Femur (tissue), 1 donor: ENCODE measurements at regions not wholly inside any gene's neighbourhood (a gene's known extent, or its start where the extent isn't known, plus 50 kb on each side); places are given as distances from the start of the nearest gene placed in this dataset.
"Not testable (repeated sequence)": the region's sequence is repeated elsewhere in the genome, so short reads cannot be mapped to it uniquely, and the experiment has no call there.

Experiments used
- DNase-seq: peaks from one replicate; pipeline ENCODE4 v3.0.0-alpha.2; 2017

DNA sequence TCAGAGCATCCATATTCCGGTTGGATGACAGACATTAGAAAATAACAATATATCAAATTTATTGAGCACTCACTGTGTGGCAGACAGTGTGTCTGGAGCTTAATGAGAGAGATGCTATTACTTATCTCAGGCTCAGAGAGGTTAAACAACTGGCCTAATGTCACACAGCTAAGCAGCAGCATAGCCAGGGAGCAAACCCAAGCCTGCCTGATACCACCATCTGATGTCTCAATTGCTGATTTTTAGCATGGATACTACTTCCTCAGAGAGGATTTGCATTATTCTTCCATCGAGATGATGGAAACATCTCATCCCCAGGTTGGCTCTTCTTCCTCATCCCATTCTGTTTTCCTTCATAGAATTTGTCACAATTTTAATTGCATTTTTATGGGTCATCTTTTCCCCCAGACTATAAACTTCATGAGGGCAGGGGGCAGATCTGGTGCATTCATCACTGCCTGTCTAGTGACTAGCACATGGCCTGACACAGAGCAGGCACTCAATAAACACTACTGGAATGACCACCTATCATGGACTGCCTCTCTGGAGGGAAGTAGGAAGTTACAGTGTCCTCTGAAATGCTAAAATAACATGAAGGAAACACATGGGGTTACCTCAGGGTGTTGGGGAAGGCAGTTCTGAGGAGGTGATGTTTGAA lies 344.8 kb upstream of the CCL2 start:
- no peak for DNase-seq

DNA sequence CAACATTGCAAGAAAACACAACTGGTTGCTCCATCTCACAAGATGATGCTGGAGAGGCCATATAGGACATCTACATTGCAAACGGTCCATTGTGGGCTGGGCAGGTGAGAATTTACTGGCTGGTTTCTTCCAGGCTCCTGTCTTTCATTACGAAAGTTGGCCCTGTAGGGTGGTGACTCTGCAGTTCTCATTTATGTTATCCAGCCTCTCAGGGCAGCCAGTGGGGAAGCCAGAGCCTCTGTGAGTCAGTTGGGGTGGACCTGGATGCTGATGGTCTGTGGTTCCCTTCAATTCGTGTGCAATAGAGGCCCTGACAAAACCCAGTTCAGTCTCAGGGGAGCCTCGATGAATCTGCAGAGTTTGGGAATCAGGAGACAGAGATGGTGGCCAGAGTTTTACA lies 341.0 kb upstream of the CCL2 start:
- no peak for DNase-seq

- no peak for DNase-seq
Observed at GRCh38 chr17:33922971-33923370, 332.1 kb upstream of the CCL2 start.

- no peak for DNase-seq
Observed at GRCh38 chr17:33924104-33924503, 331.0 kb upstream of the CCL2 start.

- DNase-seq, result no peak
Observed at GRCh38 chr17:33925649-33926048, 329.4 kb upstream of the CCL2 start.

DNA sequence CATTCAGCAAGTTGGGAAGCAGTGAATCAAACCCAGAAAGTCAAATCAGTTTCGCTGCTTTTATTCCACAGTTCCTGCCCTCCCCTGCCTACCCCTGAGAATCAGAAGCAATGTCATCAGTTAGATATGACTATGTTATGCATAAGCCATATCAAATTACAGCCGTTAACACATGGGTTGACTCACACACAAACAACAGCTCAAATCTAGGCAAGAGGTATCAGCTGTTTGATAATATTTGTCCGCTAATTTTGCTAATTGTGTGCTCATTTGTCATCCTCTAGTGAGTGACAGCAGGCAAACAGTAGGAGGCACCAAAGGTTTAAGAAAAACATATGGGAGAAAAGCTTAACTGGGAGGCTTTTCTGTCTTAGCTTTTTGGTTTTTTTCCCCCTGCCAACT lies 327.4 kb upstream of the CCL2 start:
- DNase-seq, result no peak

DNA sequence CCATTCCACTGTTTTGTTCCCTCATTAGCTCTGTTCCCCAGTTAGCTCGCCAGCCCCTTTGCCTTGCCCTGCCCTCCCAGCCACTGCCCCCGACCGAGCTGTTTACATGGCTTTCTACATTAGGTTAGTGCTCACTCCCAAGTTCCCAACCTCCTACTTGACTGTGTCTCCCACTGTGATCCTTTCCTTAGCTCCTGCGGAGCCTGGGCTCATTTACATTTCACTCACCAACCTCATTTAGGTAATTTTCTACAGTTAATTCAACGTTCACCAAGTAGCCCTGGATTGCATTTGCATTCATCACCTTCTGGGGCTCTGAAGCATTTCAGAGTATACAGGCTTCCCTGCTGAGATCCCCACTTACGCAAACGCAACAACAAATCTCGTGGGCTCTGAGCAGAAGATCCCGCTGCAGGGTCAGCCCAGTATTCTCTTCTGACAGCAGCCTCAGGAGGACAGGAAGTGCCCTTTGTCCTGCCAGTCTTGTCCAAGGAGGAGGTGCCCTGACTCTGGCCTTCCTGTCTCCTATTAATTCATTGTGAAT lies 325.8 kb upstream of the CCL2 start:
- no peak for DNase-seq

DNA sequence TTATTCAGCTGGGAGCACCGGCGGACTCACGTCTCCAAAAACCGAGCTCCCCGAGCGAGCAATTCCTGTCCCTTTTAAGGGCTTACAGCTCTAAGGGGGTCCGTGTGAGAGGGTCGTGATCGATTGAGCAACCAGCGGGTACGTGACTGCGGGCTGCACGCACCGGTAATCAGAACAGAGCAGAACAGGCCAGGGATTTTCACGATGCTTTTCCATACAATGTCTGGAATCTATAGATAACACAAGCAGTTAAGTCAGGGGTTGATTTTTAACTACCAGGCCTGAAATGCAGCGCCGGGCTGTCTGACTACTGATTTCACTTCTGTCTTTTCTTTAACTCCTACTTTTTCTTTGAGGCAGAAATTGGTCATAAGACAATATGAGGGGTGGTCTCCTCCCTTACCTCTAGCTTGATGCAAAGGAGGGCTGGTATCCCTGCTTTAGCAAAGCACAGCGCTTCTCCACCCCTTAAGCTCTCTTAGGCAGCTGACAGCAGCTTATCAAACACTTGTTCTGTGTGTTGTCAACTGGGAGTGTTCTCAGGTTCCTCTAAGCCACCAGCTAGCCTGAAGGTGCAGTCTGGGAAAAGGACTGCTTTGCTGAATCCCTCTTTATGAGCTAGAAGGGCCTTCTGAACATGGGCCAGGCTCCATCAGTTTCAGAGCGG lies 323.8 kb upstream of the CCL2 start:
- not testable (repeated sequence) for DNase-seq

DNA sequence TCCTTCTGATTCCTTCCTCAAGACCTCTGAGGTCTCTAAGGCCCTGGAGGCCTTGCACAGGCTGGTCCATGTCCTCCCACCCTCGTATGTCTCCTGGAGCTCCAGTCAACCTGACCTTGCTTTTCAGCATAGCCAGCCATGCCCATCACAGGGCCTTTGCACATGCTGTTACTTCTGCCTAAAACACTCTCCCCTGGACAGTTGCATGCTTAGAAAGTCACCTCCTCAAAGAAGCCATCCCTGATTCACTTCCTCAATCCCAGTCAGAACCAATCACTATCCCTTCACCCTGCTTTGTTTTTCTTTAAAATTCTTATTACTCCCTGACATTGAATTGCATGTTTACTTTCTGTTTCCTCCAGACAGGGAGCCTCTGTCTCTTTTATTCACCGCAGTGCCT lies 322.1 kb upstream of the CCL2 start:
- DNase-seq, result no peak

DNA sequence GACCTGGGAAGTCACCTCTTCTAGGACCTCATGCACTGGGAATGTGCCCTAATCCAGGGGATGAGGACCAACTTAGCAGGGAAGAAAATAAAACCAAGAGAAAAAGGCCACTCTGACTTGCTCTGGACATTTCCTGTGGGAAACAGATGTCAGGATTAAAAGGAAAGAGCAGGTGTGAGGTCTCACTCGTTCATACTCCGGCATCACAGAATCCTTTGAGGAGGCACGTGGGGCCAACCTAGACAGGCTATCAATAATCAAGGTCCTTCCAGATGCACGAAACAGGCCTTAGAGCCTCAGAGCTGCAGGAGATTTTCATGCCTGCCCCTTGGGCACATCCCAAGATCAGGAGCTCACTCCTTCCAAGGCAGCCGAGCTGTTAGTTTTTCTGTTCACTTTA lies 321.5 kb upstream of the CCL2 start:
- no peak for DNase-seq

- DNase-seq, result no peak
Observed at GRCh38 chr17:33934696-33935095, 320.4 kb upstream of the CCL2 start.

- no peak for DNase-seq
Observed at GRCh38 chr17:33935822-33936221, 319.3 kb upstream of the CCL2 start.

DNA sequence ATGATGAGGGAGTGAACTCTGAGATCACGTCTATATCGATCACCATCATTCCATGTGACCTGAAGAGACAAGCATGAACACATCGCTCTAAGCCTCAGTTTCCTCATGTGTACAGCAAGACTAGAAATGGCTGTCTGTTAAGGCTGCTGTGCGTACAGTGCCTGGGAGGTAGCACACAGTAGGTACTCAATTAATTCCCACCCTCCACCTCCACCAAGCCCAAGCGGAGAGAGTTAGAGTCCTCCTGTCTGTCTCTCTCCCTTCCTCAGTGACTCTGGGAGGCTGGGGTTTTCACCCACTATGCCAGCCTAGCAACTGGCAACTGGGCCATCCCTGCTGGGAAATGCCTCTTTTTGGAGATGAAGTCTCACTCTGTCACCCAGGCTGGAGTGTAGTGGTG lies 318.3 kb upstream of the CCL2 start:
- no peak for DNase-seq

GRCh38 chr17:33939959-33940358 lies 315.1 kb upstream of the CCL2 start:
- no peak for DNase-seq

DNA sequence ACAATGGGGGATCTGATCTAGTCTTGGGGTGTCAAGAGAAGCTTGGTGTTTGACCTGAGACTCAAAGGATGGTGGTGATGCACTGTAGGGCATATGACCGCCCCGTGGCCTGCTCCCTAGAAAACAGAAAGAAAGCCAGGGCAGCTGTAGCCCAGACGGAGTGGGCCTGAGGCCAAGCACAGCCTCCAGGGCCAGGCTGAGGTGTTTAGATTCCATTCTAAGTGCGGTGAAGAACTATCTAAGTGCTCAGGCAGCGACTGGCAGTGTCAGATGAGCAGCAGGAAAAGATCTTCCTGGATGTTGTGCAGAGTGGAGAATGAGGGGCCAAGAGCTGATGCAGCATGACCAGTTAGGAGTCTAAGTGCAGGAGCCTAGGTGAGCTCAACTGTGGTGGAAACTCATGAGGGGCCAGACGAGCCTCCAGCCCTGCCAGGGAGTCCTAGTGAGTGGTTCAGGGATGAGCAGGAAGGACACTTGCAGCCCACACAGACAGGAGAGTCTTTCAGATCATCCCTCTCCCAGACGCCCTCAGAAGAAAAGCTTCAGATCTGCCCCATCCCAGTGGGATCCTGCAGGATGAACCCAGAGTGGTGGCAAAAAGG lies 314.2 kb upstream of the CCL2 start:
- no peak for DNase-seq

DNA sequence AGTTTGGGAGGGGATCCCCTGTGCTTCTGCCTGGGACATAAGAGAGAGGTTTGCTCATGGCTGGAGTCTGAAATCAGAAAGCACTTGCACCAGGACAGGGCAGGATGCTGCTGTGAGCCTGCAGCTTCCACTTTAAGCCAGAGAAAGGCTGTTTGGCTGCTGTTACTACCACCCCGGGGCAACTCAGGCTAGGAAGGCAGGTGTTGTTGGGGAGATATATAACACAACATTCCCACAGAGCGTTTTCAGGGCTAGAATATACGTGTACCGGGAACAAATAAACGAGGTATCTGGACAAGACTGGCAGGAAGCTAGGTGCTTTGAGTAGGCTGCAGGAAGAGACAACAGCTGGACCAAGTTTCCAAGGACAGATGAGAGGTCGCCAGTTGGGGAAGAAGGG lies 313.3 kb upstream of the CCL2 start:
- no peak for DNase-seq

- DNase-seq, result no peak
Observed at GRCh38 chr17:33942414-33942813, 312.7 kb upstream of the CCL2 start.

- DNase-seq, result no peak
Observed at GRCh38 chr17:33944412-33944811, 310.7 kb upstream of the CCL2 start.

DNA sequence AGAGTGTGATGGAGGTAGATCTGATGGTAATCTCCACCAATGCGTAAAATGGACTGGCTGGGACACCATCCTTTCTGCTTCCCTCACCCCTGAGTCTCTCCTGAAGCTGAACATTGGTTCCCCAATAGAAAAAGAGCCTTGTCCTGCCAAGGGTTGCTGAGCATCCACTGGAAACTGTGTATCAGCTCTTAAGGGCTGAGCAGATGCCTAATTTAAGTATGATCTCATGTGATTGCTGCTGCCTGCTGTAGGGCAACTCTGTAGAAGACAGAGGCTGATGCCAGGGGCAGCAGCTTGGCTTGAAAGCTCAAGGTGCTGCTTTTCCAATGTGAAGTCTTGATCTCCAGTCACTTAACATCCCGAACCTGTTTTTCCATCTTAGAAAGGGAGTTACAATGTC lies 310.3 kb upstream of the CCL2 start:
- DNase-seq, result no peak

DNA sequence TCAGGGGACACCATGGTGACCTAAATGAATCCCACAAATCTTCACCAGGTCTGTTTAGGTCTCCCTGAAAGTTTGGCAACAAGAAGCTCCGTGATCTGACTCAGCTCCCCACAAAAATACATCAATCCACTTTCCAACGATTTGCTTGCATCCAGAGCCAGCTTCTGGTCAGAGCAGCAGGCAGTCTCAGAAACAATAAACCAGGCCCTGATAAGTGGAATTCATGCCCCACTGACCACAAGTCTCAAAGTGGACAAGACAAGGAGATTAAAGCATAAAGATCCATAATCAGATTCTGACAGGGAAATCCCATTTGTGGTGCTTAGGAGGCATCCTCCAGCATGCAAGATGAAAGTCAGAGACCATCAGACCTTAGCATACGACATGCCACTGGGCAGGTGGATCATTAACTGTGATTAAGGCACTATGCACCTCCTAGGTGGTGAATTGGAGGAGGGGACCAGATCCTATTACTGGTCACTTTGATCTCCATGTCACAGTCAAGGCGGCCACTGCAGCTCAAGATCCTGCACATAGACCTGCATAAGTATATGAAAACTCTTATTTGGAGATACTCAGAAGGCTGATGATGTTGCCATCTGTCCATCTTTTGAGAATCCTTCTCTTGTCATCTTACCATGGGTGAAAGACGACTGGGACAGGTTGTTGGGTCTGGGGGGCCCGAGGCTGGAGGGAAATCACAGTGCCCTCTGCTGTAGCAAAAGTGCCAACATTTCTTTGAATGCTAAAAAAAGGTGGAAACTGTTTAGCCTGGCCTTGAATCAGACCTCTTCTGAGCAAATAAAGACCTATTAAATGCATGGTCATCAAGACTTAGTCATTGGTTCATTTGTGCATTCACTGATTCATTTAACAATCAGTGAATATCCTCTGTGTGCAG lies 309.2 kb upstream of the CCL2 start:
- DNase-seq, result no peak

- DNase-seq, result no peak
Observed at GRCh38 chr17:33947762-33948161, 307.3 kb upstream of the CCL2 start.

- no peak for DNase-seq
Observed at GRCh38 chr17:33948309-33948708, 306.8 kb upstream of the CCL2 start.

- no peak for DNase-seq
Observed at GRCh38 chr17:33949100-33949499, 306.0 kb upstream of the CCL2 start.
